CD4-positive, CD25-positive, alpha-beta regulatory T cell (primary cell): ENCODE measurements at regions not wholly inside any gene's neighbourhood (a gene's known extent, or its start where the extent isn't known, plus 50 kb on each side); places are given as distances from the start of the nearest gene placed in this dataset.

Experiments
- ATAC-seq, 2 donors: fragments of 150-1000 bp; cut with Tn5 transposase; one replicate each; pipeline ENCODE4 v1.10.0; 2021; ENCODE audit warnings: low read depth in 2 of 2, moderate number of reproducible peaks in 2 of 2, moderate library complexity in 1 of 2
- DNase-seq, 3 donors: peaks; one replicate each; pipeline versions ENCODE4 v3.0.0 to v3.0.0-alpha.2; 2012 to 2022; ENCODE audit warnings: mixed read lengths in 1 of 3
- H3K27ac ChIP-seq: one replicate; pipeline ENCODE4 v1.7.0; 2013; ENCODE audit warnings: mild to moderate bottlenecking, low read length; ENCODE audit not compliant: insufficient read depth, poor library complexity, severe bottlenecking
- H3K27me3 ChIP-seq: one replicate; pipeline ENCODE4 v1.7.0; 2013; ENCODE audit warnings: low read length; ENCODE audit not compliant: control insufficient read depth, insufficient read depth
- H3K36me3 ChIP-seq: one replicate; pipeline ENCODE4 v1.7.0; 2013; ENCODE audit warnings: mild to moderate bottlenecking, low read length, moderate library complexity; ENCODE audit not compliant: control insufficient read depth, insufficient read depth
- H3K4me1 ChIP-seq: 2 replicates; pipeline ENCODE4 v1.7.0; 2013; ENCODE audit warnings: mild to moderate bottlenecking, low read length; ENCODE audit not compliant: insufficient read depth, control insufficient read depth, poor library complexity, severe bottlenecking
- H3K4me3 ChIP-seq: one replicate; pipeline ENCODE4 v1.7.0; 2013; ENCODE audit warnings: low read depth, mild to moderate bottlenecking, low read length, moderate library complexity
- H3K9me3 ChIP-seq, 2 experiments: 1 replicate in 1 of 2; 2 replicates in 1 of 2; pipeline ENCODE4 v1.7.0; 2013; ENCODE audit warnings: low read length in 2 of 2, mild to moderate bottlenecking in 1 of 2, moderate library complexity in 1 of 2; ENCODE audit not compliant: control insufficient read depth in 2 of 2
- H3K27ac Mint-ChIP-seq, 3 donors: one replicate each; pipeline ENCODE4 v1.8.0; 2020 to 2022; ENCODE audit warnings: mild to moderate bottlenecking in 3 of 3, mixed read lengths in 3 of 3, moderate library complexity in 2 of 3
- H3K27me3 Mint-ChIP-seq: one replicate; pipeline ENCODE4 v1.8.0; 2022; ENCODE audit warnings: mild to moderate bottlenecking, mixed read lengths
- H3K36me3 Mint-ChIP-seq: one replicate; pipeline ENCODE4 v1.8.0; 2020; ENCODE audit warnings: mixed read lengths
- H3K4me1 Mint-ChIP-seq, 4 donors: one replicate each; pipeline ENCODE4 v1.8.0; 2020 to 2022; ENCODE audit warnings: mixed read lengths in 4 of 4, mild to moderate bottlenecking in 1 of 4
- H3K4me3 Mint-ChIP-seq, 4 donors: one replicate each; pipeline ENCODE4 v1.8.0; 2020 to 2022; ENCODE audit warnings: mild to moderate bottlenecking in 4 of 4, mixed read lengths in 4 of 4, moderate library complexity in 3 of 4
- H3K9me3 Mint-ChIP-seq, 7 donors: one replicate each; pipeline ENCODE4 v1.8.0; 2020 to 2022; ENCODE audit warnings: mixed read lengths in 7 of 7, mild to moderate bottlenecking in 3 of 7, moderate library complexity in 2 of 7

DNA sequence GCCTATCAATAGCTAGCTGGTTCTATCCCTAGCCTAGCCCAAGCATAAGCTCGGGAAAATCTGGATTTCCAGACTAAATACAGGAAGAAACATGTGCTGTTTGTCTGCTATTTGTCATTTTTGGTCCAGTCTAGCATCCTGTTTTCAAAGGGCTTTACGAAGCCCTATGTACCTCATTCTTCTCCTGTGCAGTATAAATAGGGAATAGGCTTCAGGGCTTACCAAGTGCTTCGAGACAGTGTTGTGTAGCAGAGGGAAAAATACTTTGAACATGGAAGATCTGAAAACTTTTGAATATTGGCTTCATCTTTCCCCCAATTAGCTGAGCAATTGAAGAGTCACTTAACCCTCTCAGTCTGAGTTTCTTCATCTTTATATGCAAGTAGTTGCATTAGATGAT, 679.8 kb downstream of the TDRD15 start:
- H3K4me1 Mint-ChIP-seq, result no peaks in the 10 kb centered on the region
- DNase-seq, result no peak
- no peak overlapping the region for H3K4me3 ChIP-seq
- H3K4me1 ChIP-seq, result no peaks in the 10 kb centered on the region
- no peaks in the 10 kb centered on the region for H3K27me3 Mint-ChIP-seq
- no peaks in the 10 kb centered on the region for H3K9me3 ChIP-seq
- no peak overlapping the region for H3K4me3 Mint-ChIP-seq
- peaks cover 0 to 10% (median 5%) of the 10 kb centered on the region in 7 donors for H3K9me3 Mint-ChIP-seq
- no peaks in the 10 kb centered on the region for H3K27me3 ChIP-seq
- no peak overlapping the region for H3K27ac Mint-ChIP-seq
- no peak for ATAC-seq
- no peak overlapping the region for H3K27ac ChIP-seq
- no peaks in the 10 kb centered on the region for H3K36me3 ChIP-seq
- H3K36me3 Mint-ChIP-seq, result no peaks in the 10 kb centered on the region

DNA sequence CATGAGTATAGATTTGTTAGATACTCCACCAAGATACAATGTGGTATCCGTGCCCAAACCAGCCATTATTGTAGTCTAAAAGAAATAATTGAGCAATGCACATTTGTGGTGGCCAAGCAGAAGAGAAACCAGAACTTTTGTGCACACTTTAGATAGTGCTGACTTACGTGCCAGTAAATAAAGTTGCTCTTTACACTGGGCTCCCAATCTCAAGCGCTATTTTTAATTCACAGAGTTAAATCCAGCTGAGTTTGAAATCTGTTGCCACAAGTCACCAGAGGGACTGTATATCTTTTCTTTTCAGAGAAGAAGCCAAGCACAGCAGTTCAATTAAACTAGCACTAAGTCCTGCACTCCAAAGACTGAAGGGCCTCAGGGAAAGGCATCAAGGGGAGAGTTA, 680.4 kb downstream of the TDRD15 start:
- Histone ChIP-seq H3K36me3 (no peaks in the 10 kb centered on the region), H3K27me3 (no peaks in the 10 kb centered on the region), H3K4me1 (no peaks in the 10 kb centered on the region), H3K27ac (no peak overlapping the region), H3K9me3 (no peaks in the 10 kb centered on the region), H3K4me3 (no peak overlapping the region)
- Mint-ChIP-seq H3K27me3 (no peaks in the 10 kb centered on the region), H3K9me3 (peaks cover 0 to 10% (median 5%) of the 10 kb centered on the region in 7 donors), H3K36me3 (no peaks in the 10 kb centered on the region), H3K27ac (no peak overlapping the region), H3K4me1 (no peaks in the 10 kb centered on the region), H3K4me3 (no peak overlapping the region)
- ATAC-seq (no peak), DNase-seq (no peak)

DNA sequence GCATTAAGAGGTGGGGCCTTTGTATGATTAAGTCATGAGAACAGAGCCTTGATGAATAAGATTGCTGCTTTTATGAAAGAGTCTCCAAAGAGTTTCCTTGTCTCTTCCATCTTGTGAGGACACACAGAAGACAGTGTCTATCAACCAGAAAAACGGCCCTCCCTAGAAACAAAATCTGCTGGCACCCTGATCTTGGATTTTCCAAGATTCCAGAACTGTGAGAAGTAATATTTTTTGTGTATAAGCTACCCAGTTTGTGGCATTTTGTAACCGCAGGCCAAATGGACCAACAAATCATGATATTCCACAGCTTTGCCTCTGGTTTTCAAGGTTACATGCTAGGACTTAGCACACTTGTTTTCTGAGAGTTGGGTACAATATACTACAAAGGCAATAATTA, 687.8 kb downstream of the TDRD15 start:
- ATAC-seq, result no peak
- Histone ChIP-seq H3K36me3 (no peaks in the 10 kb centered on the region), H3K27ac (no peak overlapping the region), H3K27me3 (no peaks in the 10 kb centered on the region), H3K4me1 (no peaks in the 10 kb centered on the region), H3K9me3 (peaks cover 0 to 2% of the 10 kb centered on the region in 2 experiments), H3K4me3 (no peak overlapping the region)
- Mint-ChIP-seq H3K4me1 (no peaks in the 10 kb centered on the region), H3K27me3 (no peaks in the 10 kb centered on the region), H3K4me3 (no peak overlapping the region), H3K36me3 (no peaks in the 10 kb centered on the region), H3K27ac (no peak overlapping the region), H3K9me3 (peaks cover 0 to 5% (median 3%) of the 10 kb centered on the region in 7 donors)
- DNase-seq, result no peak

DNA sequence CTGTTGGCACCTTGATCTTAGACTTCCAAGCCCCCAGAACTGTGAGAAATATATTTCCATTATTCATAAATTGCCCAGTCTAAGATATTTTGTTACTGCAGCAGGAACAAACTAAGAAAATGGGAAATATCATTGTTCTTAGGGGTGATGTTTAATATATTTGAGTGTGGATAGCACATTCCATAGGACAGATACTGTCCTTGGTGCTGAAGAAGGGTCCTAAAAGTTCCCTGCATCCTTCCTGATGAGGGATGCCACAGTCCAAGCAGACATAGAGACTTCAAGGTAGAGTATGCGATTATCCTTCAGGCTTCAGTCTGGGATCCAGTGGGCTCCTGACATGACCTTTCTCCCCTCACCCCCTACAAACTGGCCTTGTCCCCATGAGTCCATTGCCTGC, 689.0 kb downstream of the TDRD15 start:
- Mint-ChIP-seq H3K36me3 (no peaks in the 10 kb centered on the region), H3K4me3 (no peak overlapping the region), H3K4me1 (no peaks in the 10 kb centered on the region), H3K27ac (no peak overlapping the region), H3K9me3 (peaks cover 0 to 9% (median 3%) of the 10 kb centered on the region in 7 donors), H3K27me3 (no peaks in the 10 kb centered on the region)
- Histone ChIP-seq H3K4me3 (no peak overlapping the region), H3K4me1 (no peaks in the 10 kb centered on the region), H3K27me3 (no peaks in the 10 kb centered on the region), H3K9me3 (peaks cover 0 to 2% of the 10 kb centered on the region in 2 experiments), H3K36me3 (no peaks in the 10 kb centered on the region), H3K27ac (no peak overlapping the region)
- no peak for ATAC-seq
- no peak for DNase-seq

DNA sequence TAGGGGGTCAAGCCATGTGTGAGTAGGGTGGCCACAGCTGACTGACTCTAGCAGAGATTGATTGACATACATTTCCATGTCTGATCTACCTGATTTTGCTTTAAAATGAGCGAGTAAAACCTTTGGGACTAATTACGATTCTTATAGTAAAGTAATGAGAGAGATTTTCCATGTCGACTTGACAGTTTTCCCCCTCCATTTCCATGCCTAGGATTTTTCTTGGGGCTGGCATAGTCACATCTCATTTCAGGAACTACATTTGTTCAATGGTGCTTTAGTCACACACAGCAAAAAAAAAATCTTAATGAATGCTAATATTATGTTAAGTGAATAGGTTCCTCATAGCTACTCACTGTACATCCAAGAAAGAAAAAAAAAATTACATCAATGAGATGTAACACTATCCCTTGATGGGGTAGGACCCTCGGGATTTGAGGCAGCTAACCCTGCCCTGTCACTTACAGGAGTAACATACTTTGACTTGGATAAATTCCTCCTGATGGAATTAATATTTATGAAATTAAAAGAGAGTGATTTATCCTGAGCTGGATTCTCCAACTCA, 690.9 kb downstream of the TDRD15 start:
- H3K9me3 Mint-ChIP-seq, result peaks cover 0 to 12% (median 2%) of the 10 kb centered on the region in 7 donors
- no peak overlapping the region for H3K27ac Mint-ChIP-seq
- no peaks in the 10 kb centered on the region for H3K4me1 ChIP-seq
- H3K4me3 ChIP-seq, result no peak overlapping the region
- DNase-seq (no peak), ATAC-seq (no peak)
- no peaks in the 10 kb centered on the region for H3K27me3 Mint-ChIP-seq
- no peaks in the 10 kb centered on the region for H3K4me1 Mint-ChIP-seq
- peaks cover 2 to 6% of the 10 kb centered on the region in 2 experiments for H3K9me3 ChIP-seq
- no peaks in the 10 kb centered on the region for H3K36me3 Mint-ChIP-seq
- H3K27me3 ChIP-seq, result no peaks in the 10 kb centered on the region
- H3K36me3 ChIP-seq, result no peaks in the 10 kb centered on the region
- no peak overlapping the region for H3K27ac ChIP-seq
- H3K4me3 Mint-ChIP-seq, result no peak overlapping the region

DNA sequence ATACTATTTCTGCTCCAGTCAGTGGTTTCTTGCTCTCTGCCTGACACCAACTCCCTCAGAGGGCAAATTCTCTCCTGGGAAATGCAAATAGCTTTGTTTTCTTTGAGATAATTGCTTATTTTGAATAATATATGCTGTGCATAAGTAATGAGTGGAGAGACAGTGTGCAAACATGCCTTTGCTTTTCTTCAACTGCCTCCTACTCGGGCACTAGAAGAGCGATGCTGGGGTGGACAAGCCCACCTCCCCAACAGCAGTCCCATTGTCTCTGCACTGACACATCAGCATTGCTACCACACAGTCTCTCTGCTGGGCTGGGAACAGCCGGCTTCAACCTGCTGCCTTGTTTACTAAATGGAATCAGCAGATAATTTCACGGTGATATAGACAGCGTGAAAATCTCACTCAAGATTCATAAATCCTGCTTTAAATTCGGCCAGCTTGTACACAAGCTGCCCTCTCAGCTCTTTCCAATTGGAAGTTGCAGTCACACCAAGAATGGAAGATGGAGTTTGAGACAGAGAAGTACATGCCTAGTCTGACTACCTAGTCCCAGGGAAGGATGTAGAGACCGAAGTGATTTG, 694.5 kb downstream of the TDRD15 start:
- H3K4me1 ChIP-seq, result no peaks in the 10 kb centered on the region
- no peak overlapping the region for H3K4me3 ChIP-seq
- peaks cover 0 to 6% of the 10 kb centered on the region in 2 experiments for H3K9me3 ChIP-seq
- no peaks in the 10 kb centered on the region for H3K36me3 ChIP-seq
- H3K4me3 Mint-ChIP-seq, result no peak overlapping the region
- H3K27ac ChIP-seq, result no peak overlapping the region
- H3K36me3 Mint-ChIP-seq, result no peaks in the 10 kb centered on the region
- no peak for ATAC-seq
- no peaks in the 10 kb centered on the region for H3K4me1 Mint-ChIP-seq
- no peak overlapping the region for H3K27ac Mint-ChIP-seq
- no peaks in the 10 kb centered on the region for H3K27me3 Mint-ChIP-seq
- H3K9me3 Mint-ChIP-seq, result peaks cover 1 to 14% (median 4%) of the 10 kb centered on the region in 7 donors
- no peaks in the 10 kb centered on the region for H3K27me3 ChIP-seq
- no peak for DNase-seq

DNA sequence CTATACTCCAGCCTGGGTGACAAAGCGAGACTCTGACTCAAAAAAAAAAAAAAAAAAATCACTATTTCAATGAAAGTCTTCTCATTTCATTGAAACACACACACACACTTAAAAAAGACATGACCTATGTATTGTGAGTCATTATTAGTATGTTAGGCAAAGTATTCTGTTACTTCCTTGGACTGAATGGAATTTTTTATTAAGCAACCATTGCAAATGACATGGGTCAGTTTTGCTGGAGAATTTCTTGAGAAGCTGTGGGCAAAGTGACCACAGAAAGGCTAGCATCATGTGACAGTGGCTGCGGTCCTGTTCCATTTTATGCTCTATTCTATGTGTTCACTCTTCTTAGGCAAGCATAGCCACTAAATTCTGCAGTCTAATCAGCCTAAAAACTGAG, 695.7 kb downstream of the TDRD15 start:
- DNase-seq, result no peak
- H3K27me3 ChIP-seq, result no peaks in the 10 kb centered on the region
- H3K4me3 ChIP-seq, result no peak overlapping the region
- no peak overlapping the region for H3K4me3 Mint-ChIP-seq
- H3K27ac Mint-ChIP-seq, result no peak overlapping the region
- H3K27ac ChIP-seq, result no peak overlapping the region
- H3K4me1 ChIP-seq, result no peaks in the 10 kb centered on the region
- peaks cover 0 to 6% of the 10 kb centered on the region in 2 experiments for H3K9me3 ChIP-seq
- no peak for ATAC-seq
- H3K27me3 Mint-ChIP-seq, result no peaks in the 10 kb centered on the region
- H3K4me1 Mint-ChIP-seq, result no peaks in the 10 kb centered on the region
- H3K9me3 Mint-ChIP-seq, result peaks cover 0 to 14% (median 4%) of the 10 kb centered on the region in 7 donors
- no peaks in the 10 kb centered on the region for H3K36me3 Mint-ChIP-seq
- H3K36me3 ChIP-seq, result no peaks in the 10 kb centered on the region

DNA sequence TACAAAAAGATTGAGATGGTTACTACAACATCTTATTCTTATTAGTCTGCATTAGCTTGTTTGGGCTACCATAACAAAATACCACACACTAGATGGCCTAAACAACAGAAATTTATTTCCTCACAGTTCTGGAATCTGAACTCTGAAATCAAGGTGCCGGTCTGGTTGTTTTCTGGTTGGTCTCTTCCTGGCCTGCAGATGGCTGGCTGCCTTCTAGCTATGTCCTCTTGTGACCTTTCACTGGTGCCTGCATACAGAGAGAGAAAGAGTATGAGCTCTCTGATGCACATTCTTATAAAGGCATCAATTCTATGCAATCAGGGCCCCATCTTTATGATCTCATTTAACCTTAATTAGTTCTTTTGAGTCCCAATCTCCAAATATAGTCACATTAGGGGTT, 696.5 kb downstream of the TDRD15 start:
- H3K36me3 Mint-ChIP-seq, result no peaks in the 10 kb centered on the region
- H3K27me3 ChIP-seq, result no peaks in the 10 kb centered on the region
- no peaks in the 10 kb centered on the region for H3K4me1 Mint-ChIP-seq
- H3K36me3 ChIP-seq, result no peaks in the 10 kb centered on the region
- peaks cover 0 to 18% (median 4%) of the 10 kb centered on the region in 7 donors for H3K9me3 Mint-ChIP-seq
- no peaks in the 10 kb centered on the region for H3K4me1 ChIP-seq
- H3K4me3 Mint-ChIP-seq, result no peak overlapping the region
- ATAC-seq (no peak), DNase-seq (no peak)
- no peak overlapping the region for H3K4me3 ChIP-seq
- no peak overlapping the region for H3K27ac ChIP-seq
- no peaks in the 10 kb centered on the region for H3K27me3 Mint-ChIP-seq
- H3K9me3 ChIP-seq, result peaks cover 0 to 6% of the 10 kb centered on the region in 2 experiments
- H3K27ac Mint-ChIP-seq, result no peak overlapping the region
